ENCODE measurements at regions not wholly inside any gene's neighbourhood (a gene's known extent, or its start where the extent isn't known, plus 50 kb on each side); places are given as distances from the start of the nearest gene placed in this dataset.

DNA sequence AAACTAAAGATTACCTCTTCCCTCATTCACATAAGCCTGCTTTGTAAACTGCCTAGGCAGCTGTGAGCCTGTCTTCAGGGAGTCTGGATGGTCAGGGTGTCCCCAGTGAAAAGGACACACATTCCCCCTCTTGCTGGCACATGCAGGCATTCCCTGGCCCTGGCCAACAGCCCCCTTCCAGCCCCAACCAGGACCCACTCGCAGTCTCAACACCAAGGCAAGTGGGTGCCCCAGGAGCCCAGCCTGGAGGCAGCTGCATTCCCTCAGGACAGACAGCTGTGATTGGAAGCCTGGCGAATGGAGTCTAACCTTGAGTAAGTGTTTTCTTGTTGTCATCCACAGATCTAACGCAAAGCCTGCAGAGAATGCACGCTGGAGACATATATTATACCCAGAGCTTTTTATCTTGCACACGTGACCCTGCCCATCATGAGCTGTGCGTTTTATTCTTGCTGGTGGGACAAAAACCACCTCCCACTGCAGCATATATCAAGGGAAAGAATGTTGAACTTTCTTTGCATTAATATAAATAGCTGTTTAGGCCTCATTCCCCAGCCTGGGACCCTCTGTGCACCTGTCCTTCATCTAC lies 95.0 kb upstream of the LHX1 start:
- H3K36me3 ChIP-seq (replicated peaks in 1 of 2; ENCODE audit: control extremely low read depth in 1 of 2, control insufficient read depth in 1 of 2, extremely low read depth in 1 of 2, insufficient read depth in 2 of 2, low read length in 1 of 2): no peaks in the 10 kb centered on the region
- Mint-ChIP-seq H3K4me3 (no peak overlapping the region), H3K9me3 (ENCODE audit: insufficient read depth) (no peaks in the 10 kb centered on the region), H3K27me3 (peaks cover 43% of the 10 kb centered on the region), H3K4me1 (no peaks in the 10 kb centered on the region), H3K27ac (no peak overlapping the region)
- H3K4me2 ChIP-seq (replicated peaks; ENCODE audit: low read depth, low read length, poor library complexity, severe bottlenecking): no peak overlapping the region
- no peaks in the 10 kb centered on the region for H4K20me1 ChIP-seq (ENCODE audit: control insufficient read depth, insufficient read depth, low read length, poor library complexity, severe bottlenecking)
- TF ChIP-seq EZH2 (IDR thresholded peaks at IDR 0.05; ENCODE audit: borderline replicate concordance, insufficient read depth, low read depth, low read length, poor library complexity, severe bottlenecking) (no peak), CTCF (IDR thresholded peaks at IDR 0.05) (no peak)
- DNase-seq (no peak), ATAC-seq (ENCODE audit: low read depth) (no peak)
- no peak overlapping the region for H3K27ac ChIP-seq (ENCODE audit: low read length in 2 of 2)
- H3K27me3 ChIP-seq (replicated peaks in 1 of 4; ENCODE audit: control extremely low read depth in 1 of 4, control insufficient read depth in 3 of 4, insufficient read depth in 4 of 4, low read length in 3 of 4): peaks cover 0 to 28% (median 2%) of the 10 kb centered on the region in 4 experiments
- H3K79me2 ChIP-seq (ENCODE audit: control insufficient read depth, insufficient read depth, low read length): no peaks in the 10 kb centered on the region
- no peak overlapping the region for H3K9ac ChIP-seq (ENCODE audit: low read length)
- ChIA-PET POLR2A (no interaction called here), CTCF (no interaction called here)
- intact Hi-C loops (cut with micrococcal nuclease): no loop called here
- H3K4me3 ChIP-seq (ENCODE audit: control extremely low read depth in 1 of 5, extremely low read depth in 1 of 5, insufficient read depth in 1 of 5, low read depth in 2 of 5, low read length in 4 of 5): no peak overlapping the region
- H2AFZ ChIP-seq (ENCODE audit: insufficient read depth, low read depth, low read length, poor library complexity, severe bottlenecking): no peak overlapping the region
- 71% methylated on average over 1 of the region's 6 CpGs for WGBS (ENCODE audit: insufficient coverage)
- no peaks in the 10 kb centered on the region for H3K4me1 ChIP-seq (ENCODE audit: control insufficient read depth in 2 of 2, insufficient read depth in 2 of 2, low read length in 2 of 2)
- no peaks in the 10 kb centered on the region for H3K9me3 ChIP-seq (ENCODE audit: control extremely low read depth in 1 of 3, control insufficient read depth in 2 of 3, insufficient read depth in 1 of 3, low read length in 2 of 3)

DNA sequence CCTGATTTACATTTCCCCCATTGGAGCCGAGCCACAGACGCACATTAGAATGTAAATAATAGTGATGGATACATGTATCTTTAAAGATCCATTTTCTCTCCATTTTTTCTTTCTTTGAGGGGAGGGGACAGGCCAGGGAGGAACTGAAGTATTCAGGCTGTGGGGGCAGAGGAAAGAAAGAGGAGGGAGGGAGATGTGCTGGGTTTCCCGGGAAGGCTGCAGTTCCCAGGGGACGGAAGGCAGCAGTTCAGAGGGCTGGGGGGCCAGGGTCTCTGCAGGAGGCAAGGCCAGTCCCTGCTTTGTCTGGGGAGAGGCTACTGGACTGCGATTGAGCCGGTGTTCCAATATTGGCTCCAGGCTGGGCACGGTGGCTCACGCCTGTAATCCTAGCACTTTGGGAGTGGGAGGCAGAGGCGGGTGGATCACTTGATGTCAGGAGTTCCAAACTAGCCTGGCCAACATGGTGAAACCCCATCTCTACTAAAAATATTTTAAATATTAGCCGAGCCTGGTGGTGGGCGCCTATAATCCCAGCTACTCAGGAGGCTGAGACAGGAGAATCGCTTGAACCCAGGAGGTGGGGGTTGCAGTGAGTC lies 94.2 kb upstream of the LHX1 start:
- H3K9me3 ChIP-seq (ENCODE audit: control extremely low read depth in 1 of 3, control insufficient read depth in 2 of 3, insufficient read depth in 1 of 3, low read length in 2 of 3): no peaks in the 10 kb centered on the region
- H4K20me1 ChIP-seq (ENCODE audit: control insufficient read depth, insufficient read depth, low read length, poor library complexity, severe bottlenecking): no peaks in the 10 kb centered on the region
- intact Hi-C loops (cut with micrococcal nuclease): no loop called here
- POLR2A ChIA-PET: no interaction called here
- peaks cover 43% of the 10 kb centered on the region for H3K27me3 Mint-ChIP-seq
- no peaks in the 10 kb centered on the region for H3K4me1 ChIP-seq (ENCODE audit: control insufficient read depth in 2 of 2, insufficient read depth in 2 of 2, low read length in 2 of 2)
- H3K9me3 Mint-ChIP-seq (ENCODE audit: insufficient read depth): no peaks in the 10 kb centered on the region
- no peak overlapping the region for H3K27ac ChIP-seq (ENCODE audit: low read length in 2 of 2)
- no peak overlapping the region for H3K9ac ChIP-seq (ENCODE audit: low read length)
- H2AFZ ChIP-seq (ENCODE audit: insufficient read depth, low read depth, low read length, poor library complexity, severe bottlenecking): no peak overlapping the region
- ATAC-seq (ENCODE audit: low read depth) (no peak), DNase-seq (no peak)
- TF ChIP-seq CTCF (IDR thresholded peaks at IDR 0.05): no peak
- TF ChIP-seq EZH2 (IDR thresholded peaks at IDR 0.05; ENCODE audit: borderline replicate concordance, insufficient read depth, low read depth, low read length, poor library complexity, severe bottlenecking): no peak
- peaks cover 0 to 29% (median 2%) of the 10 kb centered on the region in 4 experiments for H3K27me3 ChIP-seq (replicated peaks in 1 of 4; ENCODE audit: control extremely low read depth in 1 of 4, control insufficient read depth in 3 of 4, insufficient read depth in 4 of 4, low read length in 3 of 4)
- no peak overlapping the region for H3K4me2 ChIP-seq (replicated peaks; ENCODE audit: low read depth, low read length, poor library complexity, severe bottlenecking)
- WGBS (ENCODE audit: insufficient coverage): 51% methylated on average over 4 of the region's 12 CpGs
- no peaks in the 10 kb centered on the region for H3K4me1 Mint-ChIP-seq
- H3K36me3 ChIP-seq (replicated peaks in 1 of 2; ENCODE audit: control extremely low read depth in 1 of 2, control insufficient read depth in 1 of 2, extremely low read depth in 1 of 2, insufficient read depth in 2 of 2, low read length in 1 of 2): no peaks in the 10 kb centered on the region
- no peak overlapping the region for H3K4me3 Mint-ChIP-seq
- no peak overlapping the region for H3K4me3 ChIP-seq (ENCODE audit: control extremely low read depth in 1 of 5, extremely low read depth in 1 of 5, insufficient read depth in 1 of 5, low read depth in 2 of 5, low read length in 4 of 5)
- no peaks in the 10 kb centered on the region for H3K79me2 ChIP-seq (ENCODE audit: control insufficient read depth, insufficient read depth, low read length)
- CTCF ChIA-PET: no interaction called here
- H3K27ac Mint-ChIP-seq: no peak overlapping the region

Data from B cell (primary cell).